Right lobe of liver (tissue), 4 donors: ENCODE measurements at regions not wholly inside any gene's neighbourhood (a gene's known extent, or its start where the extent isn't known, plus 50 kb on each side); places are given as distances from the start of the nearest gene placed in this dataset.

Source experiments
- CTCF ChIP-seq, 4 donors: fragments of 200-600 bp in 3 of 4; fragments of 450-650 bp in 1 of 4; IDR thresholded peaks; one replicate each; pipeline versions ENCODE4 v1.5.1 to v1.8.0; 2016 to 2022; ENCODE audit warnings: antibody characterized with exemption in 4 of 4, mild to moderate bottlenecking in 2 of 4
- POLR2A ChIP-seq: fragments of 450-650 bp; IDR thresholded peaks from one replicate; pipeline ENCODE4 v1.6.1; 2017; ENCODE audit warnings: antibody characterized with exemption, mild to moderate bottlenecking
- donor health status: DM: no; HTN: no; CAD: no.
- donor health status: DM: no; HTN: no; CAD: no.
- donor health status: DM: no; HTN: yes; CAD: no.

- TF ChIP-seq CTCF (IDR thresholded peaks at IDR 0.05): no peak
- no peak for TF ChIP-seq POLR2A
These were observed 185.7 kb downstream of the BLID start for GRCh38 chr11:121930004-121930965.
